Endothelial cell of umbilical vein (primary cell): ENCODE measurements at regions not wholly inside any gene's neighbourhood (a gene's known extent, or its start where the extent isn't known, plus 50 kb on each side); places are given as distances from the start of the nearest gene placed in this dataset.

ENCODE experiments used
- GATA2 ChIP-seq: IDR thresholded peaks from 2 replicates; pipeline ENCODE4 v1.7.0; 2011; ENCODE audit warnings: low read depth, mild to moderate bottlenecking, moderate library complexity, mixed read lengths, low read length; ENCODE audit not compliant: insufficient read length, insufficient read depth
- POLR2AphosphoS5 ChIP-seq: IDR thresholded peaks from 2 replicates; pipeline ENCODE4 v1.6.1; 2012; ENCODE audit warnings: low read depth, mild to moderate bottlenecking, control low read depth, low read length, moderate library complexity; ENCODE audit not compliant: insufficient read depth
- TF ChIP-seq, protein P1 (sequence below), 2 donors: IDR thresholded peaks; 1 replicate in 1 of 2; 2 replicates in 1 of 2; pipeline ENCODE4 v1.5.1; 2011; ENCODE audit warnings: low read length in 2 of 2, mild to moderate bottlenecking in 2 of 2, moderate library complexity in 2 of 2, control low read depth in 1 of 2, inconsistent platforms in 1 of 2, low read depth in 1 of 2; ENCODE audit not compliant: insufficient read depth in 1 of 2; ENCODE audit errors: extremely low read depth in 1 of 2

DNA sequence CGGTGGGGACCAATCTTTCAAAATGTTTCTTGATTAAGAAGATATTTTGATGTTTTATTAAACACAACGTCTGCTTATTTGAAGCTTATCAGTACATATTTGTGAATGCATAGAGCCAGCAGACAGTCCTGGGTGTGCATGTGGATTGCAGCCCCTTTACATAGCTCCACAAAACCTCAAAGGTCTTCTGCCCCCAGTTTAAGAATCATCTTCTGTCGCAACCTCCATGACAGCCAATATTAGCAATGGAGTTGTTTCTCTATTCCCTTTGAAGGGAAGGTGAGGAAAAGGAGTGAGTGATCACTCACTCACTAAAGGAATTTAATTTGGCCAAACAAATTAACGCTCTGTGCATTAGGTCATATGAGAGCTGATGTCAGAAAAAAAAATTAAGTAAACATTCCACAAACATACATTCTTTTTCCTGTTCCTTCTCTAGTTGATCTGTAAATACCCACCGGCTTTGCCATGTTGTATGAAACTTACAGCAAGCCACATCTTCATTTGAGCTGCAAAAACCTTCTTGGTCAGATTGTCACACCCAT, 152.9 kb downstream of the SIM1 start:
- no peak for TF ChIP-seq GATA2
- TF ChIP-seq, protein P1, sequence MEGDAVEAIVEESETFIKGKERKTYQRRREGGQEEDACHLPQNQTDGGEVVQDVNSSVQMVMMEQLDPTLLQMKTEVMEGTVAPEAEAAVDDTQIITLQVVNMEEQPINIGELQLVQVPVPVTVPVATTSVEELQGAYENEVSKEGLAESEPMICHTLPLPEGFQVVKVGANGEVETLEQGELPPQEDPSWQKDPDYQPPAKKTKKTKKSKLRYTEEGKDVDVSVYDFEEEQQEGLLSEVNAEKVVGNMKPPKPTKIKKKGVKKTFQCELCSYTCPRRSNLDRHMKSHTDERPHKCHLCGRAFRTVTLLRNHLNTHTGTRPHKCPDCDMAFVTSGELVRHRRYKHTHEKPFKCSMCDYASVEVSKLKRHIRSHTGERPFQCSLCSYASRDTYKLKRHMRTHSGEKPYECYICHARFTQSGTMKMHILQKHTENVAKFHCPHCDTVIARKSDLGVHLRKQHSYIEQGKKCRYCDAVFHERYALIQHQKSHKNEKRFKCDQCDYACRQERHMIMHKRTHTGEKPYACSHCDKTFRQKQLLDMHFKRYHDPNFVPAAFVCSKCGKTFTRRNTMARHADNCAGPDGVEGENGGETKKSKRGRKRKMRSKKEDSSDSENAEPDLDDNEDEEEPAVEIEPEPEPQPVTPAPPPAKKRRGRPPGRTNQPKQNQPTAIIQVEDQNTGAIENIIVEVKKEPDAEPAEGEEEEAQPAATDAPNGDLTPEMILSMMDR (IDR thresholded peaks at IDR 0.05; ENCODE audit: extremely low read depth in 1 of 2, insufficient read depth in 1 of 2, low read depth in 1 of 2, low read length in 2 of 2), result no peak
- TF ChIP-seq POLR2AphosphoS5, result no peak
